DND-41 (cell line): ENCODE measurements at regions not wholly inside any gene's neighbourhood (a gene's known extent, or its start where the extent isn't known, plus 50 kb on each side); places are given as distances from the start of the nearest gene placed in this dataset.

Source experiments
- ATAC-seq: fragments of 200-7000 bp; cut with Tn5 transposase; 3 replicates; pipeline ENCODE4 v1.9.1; 2021; ENCODE audit warnings: low read depth; ENCODE audit not compliant: insufficient read depth
- DNase-seq: peaks from one replicate; pipeline ENCODE4 v3.0.0-alpha.2; 2020
- H2AFZ ChIP-seq: 2 replicates; pipeline ENCODE4 v1.6.0; 2012; ENCODE audit warnings: low read depth, low read length
- H3K27ac ChIP-seq: 2 replicates; pipeline ENCODE4 v1.5.1; 2012; ENCODE audit warnings: low read length, inconsistent platforms
- H3K27me3 ChIP-seq: fragments of 200-600 bp; sonication (generic); 2 replicates; pipeline ENCODE4 v1.6.0; 2012; ENCODE audit warnings: low read length, mild to moderate bottlenecking, inconsistent platforms; ENCODE audit not compliant: insufficient read depth, poor library complexity
- H3K36me3 ChIP-seq: 2 replicates; pipeline ENCODE4 v1.5.1; 2012; ENCODE audit warnings: low read length, inconsistent platforms; ENCODE audit not compliant: insufficient read depth
- H3K4me1 ChIP-seq: 2 replicates; pipeline ENCODE4 v1.5.1; 2012; ENCODE audit warnings: mild to moderate bottlenecking, low read length; ENCODE audit not compliant: insufficient read depth
- H3K4me2 ChIP-seq: 2 replicates; pipeline ENCODE4 v1.6.0; 2012; ENCODE audit warnings: mild to moderate bottlenecking, moderate library complexity, low read length, inconsistent platforms; ENCODE audit not compliant: insufficient read depth
- H3K4me3 ChIP-seq, 2 experiments: fragments of 200-600 bp in 1 of 2; shearing (Covaris generic) in 1 of 2; 2 replicates each; pipeline ENCODE4 v1.5.1; 2012 to 2016; ENCODE audit warnings: inconsistent platforms in 2 of 2, low read length in 2 of 2, mild to moderate bottlenecking in 2 of 2, low read depth in 1 of 2, moderate library complexity in 1 of 2
- H3K79me2 ChIP-seq: 2 replicates; pipeline ENCODE4 v1.6.0; 2012; ENCODE audit warnings: low read length, inconsistent platforms; ENCODE audit not compliant: insufficient read depth
- H3K9ac ChIP-seq: 2 replicates; pipeline ENCODE4 v1.6.0; 2012; ENCODE audit warnings: low read depth, mild to moderate bottlenecking, inconsistent platforms, low read length, moderate library complexity
- H3K9me3 ChIP-seq: 2 replicates; pipeline ENCODE4 v1.5.1; 2012; ENCODE audit warnings: low read length, moderate library complexity, mild to moderate bottlenecking, inconsistent platforms; ENCODE audit not compliant: insufficient read depth, severe bottlenecking
- H4K20me1 ChIP-seq: 2 replicates; pipeline ENCODE4 v1.6.0; 2012; ENCODE audit warnings: low read length; ENCODE audit not compliant: insufficient read depth
- EZH2 ChIP-seq: IDR thresholded peaks from 3 replicates; pipeline ENCODE4 v1.6.1; 2012; ENCODE audit warnings: borderline replicate concordance, low read depth, mild to moderate bottlenecking, moderate library complexity, low read length, inconsistent platforms; ENCODE audit not compliant: severe bottlenecking
- TF ChIP-seq, protein P1 (sequence below): IDR thresholded peaks from 2 replicates; pipeline ENCODE4 v1.5.1; 2012; ENCODE audit warnings: borderline replicate concordance, low read length, moderate library complexity, mild to moderate bottlenecking; ENCODE audit not compliant: poor library complexity, severe bottlenecking; ENCODE audit errors: extremely low read depth

DNA sequence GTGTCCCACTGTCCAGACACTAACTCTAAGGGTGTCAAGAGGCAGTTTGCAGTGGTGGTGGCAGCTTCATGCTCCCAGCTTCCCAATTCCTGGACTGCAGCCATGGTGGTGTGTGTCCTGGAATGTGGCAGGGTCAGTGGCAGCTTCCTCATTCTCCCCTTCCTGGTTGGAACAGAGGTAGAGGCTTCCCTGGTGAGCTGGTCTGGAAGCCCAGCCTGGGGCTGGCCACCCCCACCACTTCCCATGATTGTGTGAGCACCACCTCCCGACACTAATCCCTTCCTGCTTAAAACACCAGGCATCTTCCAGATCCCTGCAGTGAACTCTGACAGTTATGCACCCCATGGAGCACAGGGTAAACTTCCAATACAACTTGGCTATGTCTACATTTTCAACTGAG, 134.9 kb downstream of the RAP2A start:
- no peak overlapping the region for H2AFZ ChIP-seq
- H3K27me3 ChIP-seq: peaks cover 8% of the 10 kb centered on the region
- H3K9me3 ChIP-seq: no peaks in the 10 kb centered on the region
- H3K27ac ChIP-seq: no peak overlapping the region
- H3K4me1 ChIP-seq: no peaks in the 10 kb centered on the region
- ATAC-seq (no peak), DNase-seq (no peak)
- no peaks in the 10 kb centered on the region for H3K79me2 ChIP-seq
- no peak overlapping the region for H3K4me3 ChIP-seq
- no peaks in the 10 kb centered on the region for H3K36me3 ChIP-seq
- no peak overlapping the region for H3K9ac ChIP-seq
- H4K20me1 ChIP-seq: no peaks in the 10 kb centered on the region
- TF ChIP-seq, protein P1, sequence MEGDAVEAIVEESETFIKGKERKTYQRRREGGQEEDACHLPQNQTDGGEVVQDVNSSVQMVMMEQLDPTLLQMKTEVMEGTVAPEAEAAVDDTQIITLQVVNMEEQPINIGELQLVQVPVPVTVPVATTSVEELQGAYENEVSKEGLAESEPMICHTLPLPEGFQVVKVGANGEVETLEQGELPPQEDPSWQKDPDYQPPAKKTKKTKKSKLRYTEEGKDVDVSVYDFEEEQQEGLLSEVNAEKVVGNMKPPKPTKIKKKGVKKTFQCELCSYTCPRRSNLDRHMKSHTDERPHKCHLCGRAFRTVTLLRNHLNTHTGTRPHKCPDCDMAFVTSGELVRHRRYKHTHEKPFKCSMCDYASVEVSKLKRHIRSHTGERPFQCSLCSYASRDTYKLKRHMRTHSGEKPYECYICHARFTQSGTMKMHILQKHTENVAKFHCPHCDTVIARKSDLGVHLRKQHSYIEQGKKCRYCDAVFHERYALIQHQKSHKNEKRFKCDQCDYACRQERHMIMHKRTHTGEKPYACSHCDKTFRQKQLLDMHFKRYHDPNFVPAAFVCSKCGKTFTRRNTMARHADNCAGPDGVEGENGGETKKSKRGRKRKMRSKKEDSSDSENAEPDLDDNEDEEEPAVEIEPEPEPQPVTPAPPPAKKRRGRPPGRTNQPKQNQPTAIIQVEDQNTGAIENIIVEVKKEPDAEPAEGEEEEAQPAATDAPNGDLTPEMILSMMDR: no peak
- TF ChIP-seq EZH2: no peak
- no peak overlapping the region for H3K4me2 ChIP-seq

DNA sequence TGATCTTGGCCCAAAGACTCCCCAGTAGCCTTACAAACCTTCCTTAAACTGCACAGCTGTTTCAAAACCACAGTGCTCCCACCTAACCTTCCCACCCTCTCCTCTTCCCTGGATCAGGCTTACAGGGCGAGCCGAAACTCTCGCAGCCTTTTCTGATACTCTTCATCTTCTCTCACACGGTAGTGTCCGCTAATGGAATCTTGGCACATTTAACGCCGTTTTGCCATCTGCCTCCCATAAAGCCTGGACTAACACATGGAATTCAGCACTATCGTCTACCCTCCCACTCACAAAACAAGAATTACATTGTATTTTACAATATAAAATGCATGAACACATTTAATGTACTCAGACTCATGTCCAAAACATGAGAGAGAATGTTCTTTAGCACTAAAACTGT, 135.9 kb downstream of the RAP2A start:
- no peak overlapping the region for H3K4me3 ChIP-seq
- TF ChIP-seq EZH2: no peak
- TF ChIP-seq, protein P1: no peak
- H3K4me2 ChIP-seq: no peak overlapping the region
- no peak overlapping the region for H2AFZ ChIP-seq
- ATAC-seq: no peak
- H3K79me2 ChIP-seq: no peaks in the 10 kb centered on the region
- no peaks in the 10 kb centered on the region for H3K36me3 ChIP-seq
- H3K9me3 ChIP-seq: no peaks in the 10 kb centered on the region
- no peaks in the 10 kb centered on the region for H3K4me1 ChIP-seq
- H4K20me1 ChIP-seq: no peaks in the 10 kb centered on the region
- no peak overlapping the region for H3K27ac ChIP-seq
- H3K27me3 ChIP-seq: peaks cover 8% of the 10 kb centered on the region
- no peak for DNase-seq
- no peak overlapping the region for H3K9ac ChIP-seq

DNA sequence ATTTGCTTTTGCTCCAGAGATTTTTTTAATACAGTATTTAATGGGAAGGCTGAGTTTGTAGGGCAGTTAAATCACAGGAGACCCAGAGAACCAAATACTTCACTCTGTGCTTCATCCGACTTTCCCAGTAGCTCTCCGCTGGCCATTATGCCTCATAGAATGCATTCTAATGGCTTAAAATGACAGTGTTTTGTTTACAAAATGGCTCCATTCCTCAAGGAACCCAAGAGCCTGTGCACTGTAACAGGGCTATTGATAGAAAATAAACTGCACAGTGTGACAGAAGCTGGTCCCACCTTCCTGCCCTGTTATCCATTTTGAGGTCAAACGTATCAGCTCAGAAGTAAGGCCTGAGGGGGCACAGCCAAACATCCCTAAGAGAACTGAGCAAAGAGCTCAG, 136.5 kb downstream of the RAP2A start:
- Histone ChIP-seq H3K9ac (no peak overlapping the region), H3K9me3 (no peaks in the 10 kb centered on the region), H3K4me2 (no peak overlapping the region), H3K4me3 (no peak overlapping the region), H3K4me1 (no peaks in the 10 kb centered on the region), H2AFZ (no peak overlapping the region), H3K79me2 (no peaks in the 10 kb centered on the region), H4K20me1 (no peaks in the 10 kb centered on the region), H3K36me3 (no peaks in the 10 kb centered on the region), H3K27me3 (peaks cover 8% of the 10 kb centered on the region), H3K27ac (no peak overlapping the region)
- DNase-seq (no peak), ATAC-seq (no peak)
- no peak for TF ChIP-seq EZH2
- TF ChIP-seq, protein P1: no peak

- DNase-seq: no peak
- H3K27ac ChIP-seq: no peak overlapping the region
- no peak for TF ChIP-seq EZH2
- TF ChIP-seq, protein P1: no peak
Observed at GRCh38 chr13:97573011-97573410, 139.0 kb downstream of the RAP2A start.

More at GRCh38 chr13:97573011-97573410, 139.0 kb downstream of the RAP2A start:
- no peak overlapping the region for H3K9ac ChIP-seq
- H4K20me1 ChIP-seq: no peaks in the 10 kb centered on the region
- H3K4me1 ChIP-seq: no peaks in the 10 kb centered on the region
- H3K79me2 ChIP-seq: no peaks in the 10 kb centered on the region
- H3K4me3 ChIP-seq: no peak overlapping the region
- H3K36me3 ChIP-seq: no peaks in the 10 kb centered on the region
- H3K9me3 ChIP-seq: no peaks in the 10 kb centered on the region
- H3K27me3 ChIP-seq: peaks cover 8% of the 10 kb centered on the region
- H2AFZ ChIP-seq: no peak overlapping the region
- H3K4me2 ChIP-seq: no peak overlapping the region
- no peak for ATAC-seq
